Ecto neural progenitor cell (in vitro differentiated cells): ENCODE measurements at regions not wholly inside any gene's neighbourhood (a gene's known extent, or its start where the extent isn't known, plus 50 kb on each side); places are given as distances from the start of the nearest gene placed in this dataset.

Experiments
- DNase-seq: peaks from one replicate; pipeline ENCODE4 v3.0.0-alpha.2; 2018; ENCODE audit warnings: low spot score

- no peak for DNase-seq
Observed at GRCh38 chr18:78678318-78678695, 301.3 kb upstream of the SALL3 start.

DNA sequence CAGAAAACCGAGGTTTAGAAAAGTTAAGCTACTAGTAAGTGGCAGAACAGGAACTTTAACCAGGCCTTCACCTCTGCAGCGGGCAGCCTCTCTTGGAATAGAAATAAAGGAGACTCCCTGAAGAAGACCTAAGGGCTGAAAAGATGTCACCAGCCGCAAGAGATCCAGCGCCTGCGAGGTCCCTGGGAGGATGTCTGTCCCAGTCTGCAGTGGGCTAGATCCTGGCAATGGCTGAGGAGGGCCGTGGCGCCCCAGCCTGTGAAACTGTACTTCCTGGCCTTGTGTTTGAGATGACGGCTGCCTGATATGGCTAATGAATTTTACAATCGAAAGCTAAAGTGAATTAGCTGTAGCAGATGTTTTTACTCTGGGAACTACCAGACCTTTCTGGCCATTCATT lies 300.6 kb upstream of the SALL3 start:
- DNase-seq = no peak

GRCh38 chr18:78679613-78680260 lies 299.9 kb upstream of the SALL3 start:
- DNase-seq = no peak

- peak; percentile 32 for DNase-seq
Observed at GRCh38 chr18:78681396-78681795, 298.2 kb upstream of the SALL3 start.

- DNase-seq = peak; percentile 34
Observed at GRCh38 chr18:78681934-78682333, 297.7 kb upstream of the SALL3 start.

- peak; percentile 30 for DNase-seq
Observed at GRCh38 chr18:78682716-78683115, 296.9 kb upstream of the SALL3 start.

GRCh38 chr18:78683191-78684010 lies 296.2 kb upstream of the SALL3 start:
- peak; percentile 29 for DNase-seq

GRCh38 chr18:78685250-78685979 lies 294.2 kb upstream of the SALL3 start:
- no peak for DNase-seq

DNA sequence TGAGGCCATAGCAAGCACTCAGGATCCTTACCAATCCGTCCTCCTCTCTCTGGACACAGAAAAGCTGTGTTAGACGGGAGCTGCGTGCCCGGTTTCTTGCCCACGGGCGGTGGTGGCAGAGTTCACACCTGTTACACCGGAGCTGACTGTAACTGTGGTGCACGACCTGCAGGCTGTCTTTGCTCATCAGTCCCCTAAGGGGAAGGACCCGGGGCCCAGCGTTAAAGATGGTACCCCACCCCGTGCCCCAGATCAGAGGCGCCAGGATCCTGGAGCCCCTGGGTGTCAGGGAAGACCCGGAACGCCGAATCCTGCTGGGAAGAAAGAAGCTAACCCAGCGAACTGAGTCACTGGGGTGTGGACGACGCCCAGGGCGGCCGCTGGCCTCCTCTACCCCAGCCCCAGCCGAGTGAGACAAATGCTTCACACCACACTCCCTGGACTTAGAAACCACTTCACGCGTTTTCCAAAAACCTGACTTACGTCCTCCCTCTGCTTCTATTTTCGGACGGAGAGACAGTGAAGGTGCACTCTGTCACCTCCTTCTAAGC lies 293.6 kb upstream of the SALL3 start:
- no peak for DNase-seq

DNA sequence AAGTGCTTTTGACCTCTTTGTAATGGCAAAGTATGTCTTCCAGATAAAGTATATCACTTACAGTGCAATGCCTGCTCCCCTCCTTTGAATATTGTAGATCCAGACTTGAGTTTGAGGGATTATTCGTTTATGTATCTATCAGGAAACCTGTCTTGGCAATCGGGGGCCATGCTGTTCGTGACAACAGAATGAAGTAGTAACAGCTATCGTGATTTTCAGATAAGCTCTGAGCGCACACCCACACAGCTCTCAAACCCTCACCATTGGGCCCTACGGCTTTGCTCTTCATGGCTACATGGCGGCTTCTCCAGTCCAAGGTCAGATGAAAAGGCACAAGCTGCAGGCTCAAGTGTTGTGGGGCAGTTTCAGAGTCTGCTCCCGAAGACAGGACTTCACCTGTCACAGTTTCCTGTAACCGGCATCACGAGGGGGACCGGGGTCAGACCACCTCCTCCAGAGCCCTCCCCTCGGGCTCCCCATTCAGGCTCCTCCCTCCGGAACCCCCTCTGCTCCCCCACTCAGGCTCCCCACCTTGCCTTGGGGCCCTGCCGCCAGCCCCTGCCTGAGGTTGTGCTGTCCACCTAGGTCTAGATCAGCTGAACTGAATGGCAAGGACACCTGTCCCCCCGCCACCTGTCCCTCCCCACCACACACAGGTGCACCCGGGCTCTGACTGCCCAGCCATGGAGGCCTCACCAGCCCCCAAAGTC lies 292.5 kb upstream of the SALL3 start:
- DNase-seq = no peak

DNA sequence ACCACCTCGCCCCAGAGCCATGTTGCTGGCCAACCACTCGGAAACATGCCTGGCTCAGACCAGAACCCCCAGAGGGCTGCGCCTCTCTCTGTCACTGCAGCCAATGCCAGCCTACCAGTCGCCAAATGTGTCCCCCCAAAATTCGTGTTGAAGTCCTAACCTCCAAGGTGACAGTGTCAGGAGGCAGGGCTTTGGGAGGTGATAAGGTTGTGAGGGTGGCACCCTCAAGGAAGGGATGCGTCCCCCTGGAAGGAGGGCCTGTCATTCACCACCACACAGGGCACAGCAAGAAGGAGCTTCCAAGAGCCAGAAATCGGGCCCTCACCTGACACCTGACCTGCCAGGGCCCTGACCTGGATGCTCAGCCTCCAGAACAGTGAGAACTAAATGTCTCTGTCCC lies 291.9 kb upstream of the SALL3 start:
- DNase-seq = no peak

DNA sequence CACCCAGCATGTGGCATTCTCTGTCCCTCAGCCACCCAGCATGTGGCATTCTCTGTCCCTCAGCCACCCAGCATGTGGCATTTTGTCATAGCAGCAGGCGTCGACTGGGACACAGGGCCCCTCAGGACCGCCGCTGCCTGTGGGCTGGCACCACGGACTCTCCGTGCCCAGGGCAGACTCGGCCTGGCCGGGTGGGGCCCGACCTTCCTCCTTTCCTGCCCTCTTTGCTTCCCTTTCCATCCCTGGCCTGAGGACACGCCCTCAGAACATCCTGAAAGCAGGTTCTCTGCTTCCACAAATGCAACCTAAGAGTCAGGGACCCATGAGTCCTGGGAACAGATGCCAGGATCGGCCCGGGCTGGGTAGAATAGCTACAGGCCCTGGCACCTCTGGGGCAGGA lies 291.4 kb upstream of the SALL3 start:
- DNase-seq = no peak

GRCh38 chr18:78688916-78689315 lies 290.7 kb upstream of the SALL3 start:
- no peak for DNase-seq

DNA sequence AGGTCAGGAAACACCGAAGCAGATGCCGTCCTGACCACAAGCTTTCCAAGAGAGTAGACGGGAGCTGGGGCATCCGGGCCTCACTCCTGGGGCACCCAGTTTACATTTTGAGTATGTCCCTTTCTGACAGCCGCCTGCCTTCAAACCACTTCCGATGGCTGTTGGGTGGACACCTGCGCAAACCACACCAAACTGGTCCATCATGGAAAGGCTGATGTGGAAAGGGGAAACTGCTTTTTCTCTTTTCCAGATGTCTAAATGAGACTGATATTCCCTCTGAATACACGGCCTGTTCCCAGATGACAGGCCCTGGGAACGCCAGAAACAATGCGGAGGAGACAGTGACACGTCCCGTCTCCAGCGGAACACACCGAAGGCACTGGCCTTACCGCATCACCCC lies 290.0 kb upstream of the SALL3 start:
- DNase-seq = no peak

DNA sequence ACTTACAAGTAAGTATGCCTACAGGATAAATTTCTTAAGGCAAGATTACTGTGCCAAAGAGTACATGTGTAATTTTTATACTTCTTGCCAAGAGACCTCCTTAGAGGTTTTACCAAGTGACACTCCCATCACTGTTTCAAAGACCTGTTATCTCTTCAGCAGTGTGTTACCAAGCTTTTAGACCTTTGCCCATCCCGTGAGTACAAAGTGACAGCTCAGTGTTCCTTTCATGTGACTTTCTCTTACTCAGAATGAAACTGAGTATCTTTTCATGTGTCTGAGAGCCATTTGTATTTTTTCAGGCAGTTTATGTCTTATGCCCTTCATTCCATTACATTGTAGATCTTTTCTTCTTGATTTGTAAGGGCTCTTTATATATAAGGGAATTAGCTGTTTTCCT lies 287.5 kb upstream of the SALL3 start:
- DNase-seq = no peak

DNA sequence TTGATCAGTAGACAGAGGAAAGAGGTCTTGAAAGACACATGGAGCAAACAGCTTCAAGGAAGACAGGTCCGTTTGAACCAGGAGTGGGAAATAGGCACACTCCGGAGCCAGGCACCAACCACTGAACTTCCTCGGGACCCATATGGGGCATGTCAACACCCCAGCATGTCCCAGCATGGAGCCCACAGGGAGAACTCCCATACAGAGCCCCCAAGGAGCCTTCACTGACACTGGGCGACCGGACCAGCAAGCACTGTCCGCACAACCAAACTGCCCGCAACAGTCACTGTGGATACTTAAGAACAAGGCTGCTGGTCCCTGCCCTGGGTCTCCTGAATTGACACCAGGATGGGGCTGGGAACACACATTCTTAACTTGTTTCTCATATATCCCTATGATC lies 286.2 kb upstream of the SALL3 start:
- DNase-seq = no peak

DNA sequence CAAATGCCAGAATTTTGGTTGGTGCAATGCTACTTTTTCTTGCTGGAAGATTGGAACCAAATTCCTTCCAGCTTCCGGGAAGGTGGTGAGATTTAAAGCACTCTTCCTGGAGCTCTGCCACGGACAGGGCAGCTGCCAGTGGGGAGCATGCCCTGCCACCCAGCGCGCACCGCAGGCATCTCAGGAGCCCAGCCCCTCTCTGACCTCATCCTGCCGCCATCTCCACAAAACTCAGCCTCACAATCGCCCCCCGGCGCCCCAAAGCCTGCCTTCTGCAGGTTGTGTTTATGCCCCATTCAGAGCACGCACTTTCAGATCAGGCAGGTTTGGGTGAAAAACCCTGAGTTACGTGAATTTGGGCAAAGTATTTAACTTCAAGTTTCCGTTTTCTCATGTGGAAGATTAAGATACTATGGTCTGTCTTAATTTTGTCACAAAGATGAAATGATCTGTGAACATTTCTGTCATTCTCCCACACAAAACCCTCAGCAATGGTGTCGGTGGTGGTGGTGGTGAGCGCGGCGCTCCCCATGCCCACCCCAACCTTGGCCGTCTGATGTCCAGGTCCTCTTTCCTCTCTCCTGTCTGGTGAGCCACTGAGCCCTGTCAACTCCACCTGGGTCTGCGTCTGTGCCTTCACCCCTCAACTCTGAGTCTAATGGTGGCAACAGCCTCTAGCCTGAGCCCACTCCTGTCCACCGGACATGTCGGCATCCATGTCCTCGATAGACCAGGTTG lies 282.8 kb upstream of the SALL3 start:
- no peak for DNase-seq

DNA sequence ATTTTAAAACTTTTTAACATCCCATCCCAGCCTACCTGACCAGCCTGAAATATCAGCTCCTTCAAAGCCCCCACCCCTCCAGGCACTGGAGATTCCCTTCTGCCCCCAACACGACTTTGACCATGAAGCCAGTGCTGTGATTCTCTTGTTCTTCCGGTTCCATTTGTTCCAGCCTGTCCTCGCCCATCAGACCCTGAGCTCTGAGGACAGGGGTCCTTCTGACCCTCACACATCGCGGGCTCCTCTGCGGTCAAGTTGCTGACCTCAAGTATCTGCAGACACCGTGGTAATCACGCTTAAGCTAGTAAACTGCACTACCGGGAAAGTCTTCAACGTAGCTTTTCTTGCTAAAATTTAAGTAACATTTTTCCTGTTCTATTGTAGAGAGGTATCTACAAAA lies 282.2 kb upstream of the SALL3 start:
- DNase-seq = no peak

- DNase-seq = no peak
Observed at GRCh38 chr18:78698914-78699313, 280.7 kb upstream of the SALL3 start.

DNA sequence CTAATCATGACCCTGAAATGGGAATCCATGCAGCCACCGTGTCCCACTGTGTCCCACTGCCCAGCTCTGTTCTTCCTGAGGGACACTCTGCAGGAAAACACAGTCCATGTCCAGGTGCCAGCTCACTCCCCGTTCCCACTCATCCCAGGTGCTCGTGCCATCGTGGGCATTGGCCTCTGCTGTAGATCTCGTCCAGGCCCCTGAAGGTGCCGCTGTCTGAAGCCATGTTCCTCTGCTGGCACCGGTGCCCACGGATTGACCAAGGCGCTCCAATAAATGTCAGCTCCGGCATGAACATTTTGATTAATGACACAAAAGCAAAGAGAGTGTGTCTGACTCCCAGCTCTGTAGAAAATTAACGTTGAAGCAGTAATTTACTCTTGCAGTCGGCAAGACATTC lies 280.1 kb upstream of the SALL3 start:
- DNase-seq = no peak

- DNase-seq = no peak
Observed at GRCh38 chr18:78701771-78702396, 277.7 kb upstream of the SALL3 start.
